GM12891 (cell line): ENCODE measurements at regions not wholly inside any gene's neighbourhood (a gene's known extent, or its start where the extent isn't known, plus 50 kb on each side); places are given as distances from the start of the nearest gene placed in this dataset.

ENCODE experiments used
- DNase-seq: peaks from one replicate; pipeline ENCODE4 v3.0.0; 2011; ENCODE audit warnings: low spot score; ENCODE audit not compliant: insufficient read length
- FAIRE-seq: peaks from 2 replicates; lab custom pipeline; 2011; peaks lifted over from hg19 to GRCh38; lab: Jason Lieb, UNC
- PAX5 ChIP-seq: IDR thresholded peaks from 2 replicates; pipeline ENCODE4 v1.6.1; 2011; ENCODE audit warnings: low read length, moderate library complexity, mild to moderate bottlenecking; ENCODE audit not compliant: insufficient read depth, severe bottlenecking
- POLR2A ChIP-seq: IDR thresholded peaks from 2 replicates; pipeline ENCODE4 v1.6.1; 2011; ENCODE audit warnings: low read depth, low read length, control low read depth
- POLR2AphosphoS5 ChIP-seq: IDR thresholded peaks from 2 replicates; pipeline ENCODE4 v1.6.1; 2011; ENCODE audit warnings: low read depth, low read length, control low read depth
- POU2F2 ChIP-seq: IDR thresholded peaks from 2 replicates; pipeline ENCODE4 v1.6.1; 2011; ENCODE audit warnings: low read depth, mild to moderate bottlenecking, control low read depth, low read length, moderate library complexity
- SPI1 ChIP-seq: IDR thresholded peaks from 2 replicates; pipeline ENCODE4 v1.6.1; 2011; ENCODE audit warnings: low read depth, low read length, control low read depth
- TAF1 ChIP-seq: IDR thresholded peaks from 2 replicates; pipeline ENCODE4 v1.6.1; 2011; ENCODE audit warnings: low read depth, low read length, control low read depth

GRCh38 chr20:54846948-54847347 lies 371.6 kb downstream of the DOK5 start:
- DNase-seq (no peak), FAIRE-seq (no peak)
- TF ChIP-seq SPI1 (no peak), POU2F2 (no peak), PAX5 (no peak), TAF1 (no peak), POLR2A (no peak), POLR2AphosphoS5 (no peak)

GRCh38 chr20:54844346-54844745 lies 369.0 kb downstream of the DOK5 start:
- TF ChIP-seq SPI1: no peak
- no peak for TF ChIP-seq POLR2AphosphoS5
- no peak for TF ChIP-seq POU2F2
- no peak for TF ChIP-seq POLR2A
- TF ChIP-seq TAF1: no peak
- TF ChIP-seq PAX5: no peak
- no peak for DNase-seq
- no peak for FAIRE-seq

DNA sequence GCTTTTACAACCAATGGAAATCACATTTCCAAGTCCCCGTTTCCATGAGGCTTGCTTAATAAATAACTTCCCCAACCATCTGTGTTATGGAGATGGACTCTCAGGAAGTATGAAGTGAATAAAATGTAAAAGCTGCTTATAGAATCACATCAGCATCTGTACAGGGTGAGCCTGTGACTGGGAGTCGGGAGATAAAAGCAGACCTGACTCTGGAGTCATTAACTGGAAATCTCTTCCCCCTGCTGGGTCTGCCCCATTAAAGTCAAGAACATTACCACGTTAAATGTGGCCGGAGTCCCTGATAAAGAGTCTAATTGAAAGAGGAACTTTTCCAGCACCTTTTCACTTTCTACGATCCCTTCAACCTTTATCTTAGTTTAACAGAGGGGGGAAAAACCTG lies 368.5 kb downstream of the DOK5 start:
- no peak for FAIRE-seq
- TF ChIP-seq POLR2A (no peak), PAX5 (no peak), TAF1 (no peak), POU2F2 (no peak), SPI1 (no peak), POLR2AphosphoS5 (no peak)
- DNase-seq: no peak

DNA sequence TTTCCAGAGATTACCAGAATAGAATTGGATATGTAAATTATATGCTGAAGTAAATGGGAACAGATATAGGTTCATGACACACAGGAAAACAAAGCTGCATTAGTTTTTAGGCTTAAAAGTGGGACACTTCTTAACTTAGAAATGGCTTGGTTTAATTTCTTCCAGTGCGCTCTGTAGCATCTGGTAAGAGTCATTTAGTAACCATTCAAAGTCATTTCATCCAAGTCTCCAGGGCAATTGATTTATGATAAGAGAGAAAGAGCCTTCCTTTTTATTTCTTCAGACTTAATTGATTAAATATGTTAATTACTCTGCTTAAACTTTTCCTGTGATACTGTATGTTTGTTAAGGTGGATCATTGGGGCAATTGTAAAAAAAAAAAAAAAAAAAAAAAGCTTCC lies 368.0 kb downstream of the DOK5 start:
- TF ChIP-seq POU2F2 (no peak), PAX5 (no peak), TAF1 (no peak), SPI1 (no peak), POLR2A (no peak), POLR2AphosphoS5 (no peak)
- FAIRE-seq: no peak
- DNase-seq: no peak

DNA sequence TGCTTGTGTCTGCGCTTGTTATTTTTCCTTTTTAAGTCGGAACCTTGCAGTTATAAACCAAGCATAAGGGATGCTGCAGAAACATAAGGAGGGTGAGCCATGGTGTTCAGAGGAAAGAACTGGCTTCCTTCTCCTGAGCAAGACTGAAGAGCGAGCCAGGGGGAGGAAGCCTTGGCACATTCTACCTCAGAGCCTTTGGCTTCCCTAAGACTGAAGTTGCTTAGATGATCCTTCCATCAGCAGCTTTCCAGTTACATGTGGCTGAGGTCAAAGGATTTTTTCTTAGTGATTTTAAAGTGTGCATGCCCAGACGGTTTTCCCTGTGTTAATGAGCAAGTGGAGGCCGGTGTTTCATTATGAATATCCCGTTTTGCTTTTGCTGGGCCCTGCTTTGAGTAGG lies 363.8 kb downstream of the DOK5 start:
- FAIRE-seq (no peak), DNase-seq (no peak)
- TF ChIP-seq SPI1 (no peak), POLR2A (no peak), POU2F2 (no peak), POLR2AphosphoS5 (no peak), TAF1 (no peak), PAX5 (no peak)

DNA sequence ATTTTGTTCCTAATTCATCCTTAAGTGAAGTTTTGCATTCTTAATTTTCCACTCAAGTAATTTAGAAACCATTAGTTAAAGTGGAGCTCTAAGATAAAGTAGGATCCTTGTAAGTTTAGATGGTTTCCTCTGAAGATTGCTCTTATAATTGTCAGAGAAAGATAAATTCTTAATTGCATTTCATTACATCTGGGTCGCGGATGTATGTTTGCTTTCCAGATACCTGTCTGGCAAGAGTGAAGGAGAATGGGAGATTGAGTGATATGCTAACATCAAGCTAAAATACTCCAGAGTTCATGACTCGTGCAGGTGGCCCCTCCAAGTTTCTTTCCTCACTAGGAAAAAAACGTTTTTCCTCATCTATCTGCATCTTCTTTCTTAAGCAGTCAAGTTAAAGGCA lies 361.8 kb downstream of the DOK5 start:
- TF ChIP-seq SPI1: no peak
- TF ChIP-seq TAF1: no peak
- no peak for TF ChIP-seq POLR2AphosphoS5
- TF ChIP-seq PAX5: no peak
- TF ChIP-seq POU2F2: no peak
- no peak for TF ChIP-seq POLR2A
- no peak for FAIRE-seq

GRCh38 chr20:54822386-54822785 lies 347.0 kb downstream of the DOK5 start:
- TF ChIP-seq PAX5 (no peak), POLR2A (no peak)
- no peak for DNase-seq
- no peak for FAIRE-seq

More for the DNA sequence above, 361.8 kb downstream of the DOK5 start:
- no peak for DNase-seq

- DNase-seq (no peak), FAIRE-seq (no peak)
- no peak for TF ChIP-seq POLR2A
- no peak for TF ChIP-seq POLR2AphosphoS5
- no peak for TF ChIP-seq TAF1
- TF ChIP-seq PAX5: no peak
- TF ChIP-seq SPI1: no peak
- TF ChIP-seq POU2F2: no peak
These were observed 345.0 kb downstream of the DOK5 start for GRCh38 chr20:54820392-54820791.

GRCh38 chr20:54806462-54806861 lies 331.1 kb downstream of the DOK5 start:
- no peak for FAIRE-seq
- TF ChIP-seq TAF1 (no peak), POU2F2 (no peak), POLR2A (no peak), SPI1 (no peak), POLR2AphosphoS5 (no peak), PAX5 (no peak)
- no peak for DNase-seq

GRCh38 chr20:54794874-54795273 lies 319.5 kb downstream of the DOK5 start:
- FAIRE-seq: no peak
- TF ChIP-seq PAX5: no peak
- TF ChIP-seq POLR2AphosphoS5: no peak
- TF ChIP-seq TAF1: no peak
- TF ChIP-seq POLR2A: no peak
- DNase-seq: no peak
